ENCODE measurements at regions not wholly inside any gene's neighbourhood (a gene's known extent, or its start where the extent isn't known, plus 50 kb on each side); places are given as distances from the start of the nearest gene placed in this dataset.

DNA sequence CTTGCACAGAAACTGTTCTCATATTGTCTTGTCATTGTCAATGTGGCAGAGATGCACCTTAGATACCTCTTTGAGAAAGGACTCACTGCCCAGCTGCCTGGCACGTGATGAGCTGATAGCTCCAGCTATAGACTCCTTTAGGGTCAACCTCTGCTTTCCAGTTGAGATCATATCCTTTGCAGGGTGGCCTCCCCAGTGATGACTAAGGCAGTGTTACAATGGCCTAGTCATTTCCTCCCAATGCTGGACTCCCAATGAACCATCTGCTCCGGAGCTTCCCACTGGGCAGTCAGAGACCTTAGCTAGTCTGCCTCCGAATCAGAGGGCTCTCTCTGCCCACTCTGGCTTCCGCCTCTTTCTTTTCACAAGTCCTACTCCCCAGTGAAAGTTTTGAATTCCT, 79.5 kb downstream of the CHRD start:
- Histone ChIP-seq H3K27me3 (no peaks in the 10 kb centered on the region), H3K27ac (no peak overlapping the region), H3K9me3 (no peaks in the 10 kb centered on the region), H3K4me3 (no peak overlapping the region), H3K4me1 (no peaks in the 10 kb centered on the region), H3K36me3 (no peaks in the 10 kb centered on the region)
- intact Hi-C loops (cut with DNase I) = no loop called here
- DNase-seq (peak; percentile 18), ATAC-seq (no peak)
- TF ChIP-seq, protein P1, sequence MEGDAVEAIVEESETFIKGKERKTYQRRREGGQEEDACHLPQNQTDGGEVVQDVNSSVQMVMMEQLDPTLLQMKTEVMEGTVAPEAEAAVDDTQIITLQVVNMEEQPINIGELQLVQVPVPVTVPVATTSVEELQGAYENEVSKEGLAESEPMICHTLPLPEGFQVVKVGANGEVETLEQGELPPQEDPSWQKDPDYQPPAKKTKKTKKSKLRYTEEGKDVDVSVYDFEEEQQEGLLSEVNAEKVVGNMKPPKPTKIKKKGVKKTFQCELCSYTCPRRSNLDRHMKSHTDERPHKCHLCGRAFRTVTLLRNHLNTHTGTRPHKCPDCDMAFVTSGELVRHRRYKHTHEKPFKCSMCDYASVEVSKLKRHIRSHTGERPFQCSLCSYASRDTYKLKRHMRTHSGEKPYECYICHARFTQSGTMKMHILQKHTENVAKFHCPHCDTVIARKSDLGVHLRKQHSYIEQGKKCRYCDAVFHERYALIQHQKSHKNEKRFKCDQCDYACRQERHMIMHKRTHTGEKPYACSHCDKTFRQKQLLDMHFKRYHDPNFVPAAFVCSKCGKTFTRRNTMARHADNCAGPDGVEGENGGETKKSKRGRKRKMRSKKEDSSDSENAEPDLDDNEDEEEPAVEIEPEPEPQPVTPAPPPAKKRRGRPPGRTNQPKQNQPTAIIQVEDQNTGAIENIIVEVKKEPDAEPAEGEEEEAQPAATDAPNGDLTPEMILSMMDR (IDR thresholded peaks at IDR 0.05) = no peak

- H3K27ac ChIP-seq = no peak overlapping the region
- TF ChIP-seq, protein P1 (IDR thresholded peaks at IDR 0.05) = no peak
- no peak for ATAC-seq
- peak; percentile 16 for DNase-seq
- intact Hi-C loops (cut with DNase I) = no loop called here
- no peaks in the 10 kb centered on the region for H3K36me3 ChIP-seq
- H3K27me3 ChIP-seq = no peaks in the 10 kb centered on the region
- H3K4me1 ChIP-seq = no peaks in the 10 kb centered on the region
- no peaks in the 10 kb centered on the region for H3K9me3 ChIP-seq
- H3K4me3 ChIP-seq = no peak overlapping the region
These were observed 80.4 kb downstream of the CHRD start for GRCh38 chr3:184460276-184460675.

DNA sequence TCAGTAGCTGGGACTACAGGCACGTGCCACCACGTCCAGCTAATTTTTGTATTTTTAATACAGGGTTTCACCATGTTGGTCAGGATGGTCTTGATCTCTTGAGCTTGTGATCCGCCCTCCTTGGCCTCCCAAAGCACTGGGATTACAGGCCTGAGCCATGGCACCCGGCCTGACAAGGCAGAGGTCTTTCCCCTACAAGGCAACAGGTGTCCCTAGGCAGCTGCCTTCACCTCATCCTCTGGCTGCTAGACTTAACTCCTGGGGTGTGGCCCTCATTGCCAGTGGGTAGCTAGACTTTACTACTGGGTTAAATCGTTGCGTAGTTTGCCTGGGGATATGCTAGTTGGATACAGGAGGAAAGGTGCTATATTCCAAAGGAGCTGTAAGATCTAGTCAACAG, 81.4 kb downstream of the CHRD start:
- ATAC-seq (no peak), DNase-seq (peak; percentile 12)
- no peaks in the 10 kb centered on the region for H3K9me3 ChIP-seq
- H3K27ac ChIP-seq = no peak overlapping the region
- H3K4me3 ChIP-seq = no peak overlapping the region
- intact Hi-C loops (cut with DNase I) = no loop called here
- no peaks in the 10 kb centered on the region for H3K4me1 ChIP-seq
- H3K27me3 ChIP-seq = no peaks in the 10 kb centered on the region
- TF ChIP-seq, protein P1 (IDR thresholded peaks at IDR 0.05) = no peak
- H3K36me3 ChIP-seq = no peaks in the 10 kb centered on the region

- H3K36me3 ChIP-seq = no peaks in the 10 kb centered on the region
- H3K27ac ChIP-seq = no peak overlapping the region
- H3K4me3 ChIP-seq = no peak overlapping the region
- TF ChIP-seq, protein P1 (IDR thresholded peaks at IDR 0.05) = no peak
- H3K9me3 ChIP-seq = no peaks in the 10 kb centered on the region
- ATAC-seq (no peak), DNase-seq (peak; percentile 34)
- H3K27me3 ChIP-seq = no peaks in the 10 kb centered on the region
- intact Hi-C loops (cut with DNase I) = no loop called here
- peaks cover 4% of the 10 kb centered on the region for H3K4me1 ChIP-seq
These were observed 86.1 kb downstream of the CHRD start for GRCh38 chr3:184465883-184466412.

- DNase-seq (peak; percentile 58), ATAC-seq (peak; percentile 69)
- H3K27me3 ChIP-seq = no peaks in the 10 kb centered on the region
- H3K4me1 ChIP-seq = peaks cover 4% of the 10 kb centered on the region
- H3K9me3 ChIP-seq = no peaks in the 10 kb centered on the region
- H3K4me3 ChIP-seq = no peak overlapping the region
- no peak overlapping the region for H3K27ac ChIP-seq
- intact Hi-C loops (cut with DNase I) = no loop called here
- TF ChIP-seq, protein P1 (IDR thresholded peaks at IDR 0.05) = no peak
- no peaks in the 10 kb centered on the region for H3K36me3 ChIP-seq
These were observed 86.6 kb downstream of the CHRD start for GRCh38 chr3:184466413-184466960.

DNA sequence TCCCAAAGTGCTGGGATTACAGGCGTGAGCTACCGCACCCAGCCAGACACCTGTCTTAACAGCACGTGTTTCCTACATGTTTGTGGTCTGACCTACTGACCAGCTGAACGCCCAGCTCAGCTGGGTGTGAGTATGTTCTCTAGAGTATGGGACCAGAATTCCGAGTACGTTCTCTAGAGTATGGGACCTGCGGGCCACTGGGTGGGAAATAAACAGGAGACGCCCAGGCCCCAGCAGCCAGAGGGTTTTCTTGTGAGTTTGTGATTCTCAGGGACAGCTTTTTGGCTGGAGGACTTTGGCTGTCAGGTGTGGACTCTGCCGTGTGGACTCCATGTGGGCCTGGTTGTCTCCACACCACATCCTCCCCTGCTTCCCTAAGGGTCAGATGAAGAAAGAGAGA, 87.3 kb downstream of the CHRD start:
- Histone ChIP-seq H3K9me3 (no peaks in the 10 kb centered on the region), H3K4me1 (peaks cover 4% of the 10 kb centered on the region), H3K4me3 (no peak overlapping the region), H3K36me3 (no peaks in the 10 kb centered on the region), H3K27me3 (no peaks in the 10 kb centered on the region), H3K27ac (no peak overlapping the region)
- ATAC-seq (no peak), DNase-seq (no peak)
- intact Hi-C loops (cut with DNase I) = no loop called here
- TF ChIP-seq, protein P1 (IDR thresholded peaks at IDR 0.05) = no peak
